HL-60 (cell line): ENCODE measurements at regions not wholly inside any gene's neighbourhood (a gene's known extent, or its start where the extent isn't known, plus 50 kb on each side); places are given as distances from the start of the nearest gene placed in this dataset.

ENCODE experiments used
- DNase-seq, 2 experiments: peaks; one replicate each; pipeline ENCODE4 v3.0.0-alpha.2; 2010 to 2020; ENCODE audit warnings: low read depth in 1 of 2, low spot score in 1 of 2
- H3K27ac ChIP-seq: fragments of 250-450 bp; sonication (Bioruptor Pico); replicated peaks from 2 replicates; pipeline ENCODE4 v1.5.1; 2020; ENCODE audit warnings: mild to moderate bottlenecking, moderate library complexity
- H3K27me3 ChIP-seq: fragments of 250-450 bp; sonication (Bioruptor Pico); 2 replicates; pipeline ENCODE4 v1.5.1; 2021; ENCODE audit warnings: mild to moderate bottlenecking, moderate library complexity; ENCODE audit not compliant: insufficient read depth, poor library complexity, severe bottlenecking
- H3K4me3 ChIP-seq: replicated peaks from 2 replicates; pipeline ENCODE4 v1.5.1; 2011; ENCODE audit warnings: mild to moderate bottlenecking, control low read depth, low read length; ENCODE audit not compliant: insufficient read depth
- GABPA ChIP-seq: IDR thresholded peaks from 2 replicates; pipeline ENCODE4 v1.6.1; 2012; ENCODE audit warnings: low read depth
- POLR2AphosphoS5 ChIP-seq: IDR thresholded peaks from 2 replicates; pipeline ENCODE4 v1.6.1; 2012; ENCODE audit warnings: low read depth
- SPI1 ChIP-seq: IDR thresholded peaks from 2 replicates; pipeline ENCODE4 v1.6.1; 2012; ENCODE audit warnings: low read depth, mild to moderate bottlenecking, borderline replicate concordance
- TF ChIP-seq, protein P1 (sequence below): IDR thresholded peaks from one replicate; pipeline ENCODE4 v1.5.1; 2011; ENCODE audit warnings: low read length, control low read depth, inconsistent platforms; ENCODE audit not compliant: insufficient read depth
- TF ChIP-seq, protein P2 (sequence below): IDR thresholded peaks from 2 replicates; pipeline ENCODE4 v1.6.1; 2012; ENCODE audit warnings: low read depth; ENCODE audit not compliant: insufficient replicate concordance

DNA sequence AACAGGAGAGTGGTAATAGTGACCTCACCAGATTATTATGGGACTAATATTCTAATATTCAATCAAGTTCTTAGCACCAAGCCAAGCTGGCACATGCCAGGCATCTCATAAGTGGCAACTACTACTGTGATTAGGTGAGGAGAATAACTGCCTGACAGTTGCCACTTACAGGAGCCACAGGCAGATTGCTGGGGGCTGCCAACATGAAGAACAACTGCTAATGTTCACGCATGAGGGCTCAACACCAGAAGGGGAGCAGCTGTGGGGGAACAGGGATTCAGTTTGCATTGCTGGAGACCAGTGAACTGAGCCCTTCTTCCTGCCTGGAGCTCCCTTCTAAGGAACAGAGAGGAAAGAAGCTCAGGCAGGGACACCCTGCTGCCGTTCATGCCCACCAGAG is 504.5 kb downstream of the FOXO1 start:
- H3K4me3 ChIP-seq: no peak overlapping the region
- no peak overlapping the region for H3K27ac ChIP-seq
- no peak for TF ChIP-seq GABPA
- TF ChIP-seq SPI1: no peak
- TF ChIP-seq, protein P1, sequence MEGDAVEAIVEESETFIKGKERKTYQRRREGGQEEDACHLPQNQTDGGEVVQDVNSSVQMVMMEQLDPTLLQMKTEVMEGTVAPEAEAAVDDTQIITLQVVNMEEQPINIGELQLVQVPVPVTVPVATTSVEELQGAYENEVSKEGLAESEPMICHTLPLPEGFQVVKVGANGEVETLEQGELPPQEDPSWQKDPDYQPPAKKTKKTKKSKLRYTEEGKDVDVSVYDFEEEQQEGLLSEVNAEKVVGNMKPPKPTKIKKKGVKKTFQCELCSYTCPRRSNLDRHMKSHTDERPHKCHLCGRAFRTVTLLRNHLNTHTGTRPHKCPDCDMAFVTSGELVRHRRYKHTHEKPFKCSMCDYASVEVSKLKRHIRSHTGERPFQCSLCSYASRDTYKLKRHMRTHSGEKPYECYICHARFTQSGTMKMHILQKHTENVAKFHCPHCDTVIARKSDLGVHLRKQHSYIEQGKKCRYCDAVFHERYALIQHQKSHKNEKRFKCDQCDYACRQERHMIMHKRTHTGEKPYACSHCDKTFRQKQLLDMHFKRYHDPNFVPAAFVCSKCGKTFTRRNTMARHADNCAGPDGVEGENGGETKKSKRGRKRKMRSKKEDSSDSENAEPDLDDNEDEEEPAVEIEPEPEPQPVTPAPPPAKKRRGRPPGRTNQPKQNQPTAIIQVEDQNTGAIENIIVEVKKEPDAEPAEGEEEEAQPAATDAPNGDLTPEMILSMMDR: no peak
- TF ChIP-seq, protein P2, sequence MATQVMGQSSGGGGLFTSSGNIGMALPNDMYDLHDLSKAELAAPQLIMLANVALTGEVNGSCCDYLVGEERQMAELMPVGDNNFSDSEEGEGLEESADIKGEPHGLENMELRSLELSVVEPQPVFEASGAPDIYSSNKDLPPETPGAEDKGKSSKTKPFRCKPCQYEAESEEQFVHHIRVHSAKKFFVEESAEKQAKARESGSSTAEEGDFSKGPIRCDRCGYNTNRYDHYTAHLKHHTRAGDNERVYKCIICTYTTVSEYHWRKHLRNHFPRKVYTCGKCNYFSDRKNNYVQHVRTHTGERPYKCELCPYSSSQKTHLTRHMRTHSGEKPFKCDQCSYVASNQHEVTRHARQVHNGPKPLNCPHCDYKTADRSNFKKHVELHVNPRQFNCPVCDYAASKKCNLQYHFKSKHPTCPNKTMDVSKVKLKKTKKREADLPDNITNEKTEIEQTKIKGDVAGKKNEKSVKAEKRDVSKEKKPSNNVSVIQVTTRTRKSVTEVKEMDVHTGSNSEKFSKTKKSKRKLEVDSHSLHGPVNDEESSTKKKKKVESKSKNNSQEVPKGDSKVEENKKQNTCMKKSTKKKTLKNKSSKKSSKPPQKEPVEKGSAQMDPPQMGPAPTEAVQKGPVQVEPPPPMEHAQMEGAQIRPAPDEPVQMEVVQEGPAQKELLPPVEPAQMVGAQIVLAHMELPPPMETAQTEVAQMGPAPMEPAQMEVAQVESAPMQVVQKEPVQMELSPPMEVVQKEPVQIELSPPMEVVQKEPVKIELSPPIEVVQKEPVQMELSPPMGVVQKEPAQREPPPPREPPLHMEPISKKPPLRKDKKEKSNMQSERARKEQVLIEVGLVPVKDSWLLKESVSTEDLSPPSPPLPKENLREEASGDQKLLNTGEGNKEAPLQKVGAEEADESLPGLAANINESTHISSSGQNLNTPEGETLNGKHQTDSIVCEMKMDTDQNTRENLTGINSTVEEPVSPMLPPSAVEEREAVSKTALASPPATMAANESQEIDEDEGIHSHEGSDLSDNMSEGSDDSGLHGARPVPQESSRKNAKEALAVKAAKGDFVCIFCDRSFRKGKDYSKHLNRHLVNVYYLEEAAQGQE: no peak
- H3K27me3 ChIP-seq: peaks cover 10% of the 10 kb centered on the region
- DNase-seq: no peak

DNA sequence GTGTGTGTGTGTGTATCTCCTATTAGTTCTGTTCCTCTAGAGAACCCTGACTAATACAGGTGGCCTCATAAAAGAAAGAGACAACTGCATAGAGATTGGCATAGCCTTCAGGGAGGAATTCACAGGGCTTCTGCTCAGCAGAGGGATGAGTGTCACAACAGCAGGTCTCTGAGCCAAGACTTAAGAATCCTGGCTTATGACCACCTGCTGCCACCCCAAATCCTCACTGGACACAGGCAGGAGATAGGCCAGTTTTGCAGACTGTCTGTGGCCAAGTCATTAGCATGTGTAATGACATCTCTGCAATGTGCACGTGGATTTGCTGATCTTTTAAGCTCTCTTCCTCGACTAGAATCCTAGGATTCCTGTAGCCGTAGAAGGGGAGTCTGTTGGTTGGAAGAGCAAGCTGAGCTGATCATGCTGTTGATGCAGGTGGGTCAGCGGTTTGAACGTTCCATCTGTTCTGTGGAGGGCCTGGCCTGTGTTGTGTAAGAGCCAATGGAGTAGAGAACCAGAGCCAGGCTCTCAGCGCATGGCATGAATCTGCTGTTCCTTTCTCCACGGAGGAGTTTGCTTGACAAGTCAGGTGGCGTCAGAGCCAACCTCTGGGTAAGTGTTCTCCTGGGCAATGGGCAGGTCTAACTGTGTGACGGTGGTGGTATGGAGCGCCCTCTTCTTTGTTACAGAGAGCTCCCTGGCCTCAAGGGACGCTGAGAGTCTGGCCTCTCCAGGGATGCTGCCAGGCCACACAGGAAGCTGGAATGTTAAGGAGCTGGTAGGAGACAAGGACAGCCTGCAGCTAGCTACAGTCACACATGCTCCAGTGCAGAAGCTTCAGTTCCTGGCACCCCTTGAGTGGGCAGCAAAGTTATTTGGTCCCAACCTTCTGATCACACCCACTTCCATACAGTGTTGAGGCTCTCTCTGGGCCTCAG is 503.1 kb downstream of the FOXO1 start:
- Histone ChIP-seq H3K27me3 (peaks cover 13% of the 10 kb centered on the region), H3K4me3 (no peak overlapping the region), H3K27ac (no peak overlapping the region)
- TF ChIP-seq, protein P1: no peak
- no peak for TF ChIP-seq GABPA
- TF ChIP-seq POLR2AphosphoS5: no peak
- TF ChIP-seq, protein P2: no peak
- DNase-seq: no peak

DNA sequence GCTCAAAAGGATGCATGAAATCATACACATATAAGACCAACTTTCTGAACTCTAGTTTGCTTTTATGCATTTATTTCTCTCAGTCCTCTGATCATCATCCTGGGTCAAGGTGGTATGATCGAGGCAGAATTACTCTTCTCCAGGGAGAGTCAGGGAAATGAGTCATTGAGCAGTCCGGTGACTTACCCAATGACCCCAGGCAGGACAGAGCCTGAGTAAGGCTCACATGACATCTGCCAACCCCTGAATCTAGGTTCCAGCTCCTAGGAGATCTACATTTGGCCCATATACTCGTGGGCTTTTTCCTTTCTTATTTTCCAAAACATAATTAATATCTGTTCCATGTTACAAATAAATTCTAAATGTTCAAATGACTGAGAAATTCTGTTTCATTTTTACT is 502.3 kb downstream of the FOXO1 start:
- DNase-seq: no peak
- H3K27ac ChIP-seq: no peak overlapping the region
- H3K4me3 ChIP-seq: no peak overlapping the region
- H3K27me3 ChIP-seq: peaks cover 16% of the 10 kb centered on the region
- TF ChIP-seq POLR2AphosphoS5 (no peak), GABPA (no peak)
- TF ChIP-seq, protein P1: no peak
